ENCODE measurements at regions not wholly inside any gene's neighbourhood (a gene's known extent, or its start where the extent isn't known, plus 50 kb on each side); places are given as distances from the start of the nearest gene placed in this dataset.

- TF ChIP-seq ZBTB7A (IDR thresholded peaks at IDR 0.05; ENCODE audit: low read depth) (no peak), USF1 (IDR thresholded peaks at IDR 0.05) (no peak), NFIC (IDR thresholded peaks at IDR 0.05) (no peak), YY1 (IDR thresholded peaks at IDR 0.05; ENCODE audit: low read depth) (no peak), CREB1 (IDR thresholded peaks at IDR 0.05; ENCODE audit: low read depth) (no peak)
Observed at GRCh38 chr2:160911258-160911657, 249.0 kb upstream of the TANK start.

- no peak for TF ChIP-seq TEAD4 (IDR thresholded peaks at IDR 0.05)
- TF ChIP-seq USF1 (IDR thresholded peaks at IDR 0.05), result no peak
- TF ChIP-seq MAX (IDR thresholded peaks at IDR 0.05), result no peak
- TF ChIP-seq CEBPB (IDR thresholded peaks at IDR 0.05), result no peak
- TF ChIP-seq CREB1 (IDR thresholded peaks at IDR 0.05; ENCODE audit: low read depth), result no peak
- no peak for TF ChIP-seq ZBTB7A (IDR thresholded peaks at IDR 0.05; ENCODE audit: low read depth)
- no peak for TF ChIP-seq EGR1 (IDR thresholded peaks at IDR 0.05)
- no peak for TF ChIP-seq TAF1 (IDR thresholded peaks at IDR 0.05; ENCODE audit: low read depth)
- TF ChIP-seq EP300 (IDR thresholded peaks at IDR 0.05; ENCODE audit: borderline replicate concordance), result no peak
- no peak for TF ChIP-seq TCF12 (IDR thresholded peaks at IDR 0.05; ENCODE audit: low read depth)
- no peak for TF ChIP-seq REST (IDR thresholded peaks at IDR 0.05; ENCODE audit: low read depth)
- no peak for TF ChIP-seq FOXM1 (IDR thresholded peaks at IDR 0.05; ENCODE audit: borderline replicate concordance, low read depth)
- no peak for TF ChIP-seq RAD21 (IDR thresholded peaks at IDR 0.05; ENCODE audit: low read depth)
- no peak for TF ChIP-seq NFIC (IDR thresholded peaks at IDR 0.05)
- no peak for TF ChIP-seq YY1 (IDR thresholded peaks at IDR 0.05; ENCODE audit: low read depth)
Observed at GRCh38 chr2:160912276-160912675, 248.0 kb upstream of the TANK start.

GRCh38 chr2:160913323-160913722 is 246.9 kb upstream of the TANK start:
- TF ChIP-seq CREB1 (IDR thresholded peaks at IDR 0.05; ENCODE audit: low read depth) (no peak), ZBTB7A (IDR thresholded peaks at IDR 0.05; ENCODE audit: low read depth) (no peak), TEAD4 (IDR thresholded peaks at IDR 0.05) (no peak), CEBPB (IDR thresholded peaks at IDR 0.05) (no peak), NFIC (IDR thresholded peaks at IDR 0.05) (no peak), TCF12 (IDR thresholded peaks at IDR 0.05; ENCODE audit: low read depth) (no peak), RAD21 (IDR thresholded peaks at IDR 0.05; ENCODE audit: low read depth) (no peak), EGR1 (IDR thresholded peaks at IDR 0.05) (no peak), USF1 (IDR thresholded peaks at IDR 0.05) (no peak), MAX (IDR thresholded peaks at IDR 0.05) (no peak), EP300 (IDR thresholded peaks at IDR 0.05; ENCODE audit: borderline replicate concordance) (no peak), TAF1 (IDR thresholded peaks at IDR 0.05; ENCODE audit: low read depth) (no peak), REST (IDR thresholded peaks at IDR 0.05; ENCODE audit: low read depth) (no peak), YY1 (IDR thresholded peaks at IDR 0.05; ENCODE audit: low read depth) (no peak), FOXM1 (IDR thresholded peaks at IDR 0.05; ENCODE audit: borderline replicate concordance, low read depth) (no peak)

- no peak for TF ChIP-seq MAX (IDR thresholded peaks at IDR 0.05)
- no peak for TF ChIP-seq FOXM1 (IDR thresholded peaks at IDR 0.05; ENCODE audit: borderline replicate concordance, low read depth)
- no peak for TF ChIP-seq ZBTB7A (IDR thresholded peaks at IDR 0.05; ENCODE audit: low read depth)
- no peak for TF ChIP-seq RAD21 (IDR thresholded peaks at IDR 0.05; ENCODE audit: low read depth)
- TF ChIP-seq CEBPB (IDR thresholded peaks at IDR 0.05), result no peak
- TF ChIP-seq YY1 (IDR thresholded peaks at IDR 0.05; ENCODE audit: low read depth), result no peak
- no peak for TF ChIP-seq EGR1 (IDR thresholded peaks at IDR 0.05)
- TF ChIP-seq NFIC (IDR thresholded peaks at IDR 0.05), result no peak
Observed at GRCh38 chr2:160914217-160914616, 246.0 kb upstream of the TANK start.

- TF ChIP-seq YY1 (IDR thresholded peaks at IDR 0.05; ENCODE audit: low read depth), result no peak
Observed at GRCh38 chr2:160916300-160916699, 243.9 kb upstream of the TANK start.

- TF ChIP-seq FOXM1 (IDR thresholded peaks at IDR 0.05; ENCODE audit: borderline replicate concordance, low read depth) (no peak), NFIC (IDR thresholded peaks at IDR 0.05) (no peak), USF1 (IDR thresholded peaks at IDR 0.05) (no peak), RAD21 (IDR thresholded peaks at IDR 0.05; ENCODE audit: low read depth) (no peak), EP300 (IDR thresholded peaks at IDR 0.05; ENCODE audit: borderline replicate concordance) (no peak), CEBPB (IDR thresholded peaks at IDR 0.05) (no peak), YY1 (IDR thresholded peaks at IDR 0.05; ENCODE audit: low read depth) (no peak), ZBTB7A (IDR thresholded peaks at IDR 0.05; ENCODE audit: low read depth) (no peak), TEAD4 (IDR thresholded peaks at IDR 0.05) (no peak), TCF12 (IDR thresholded peaks at IDR 0.05; ENCODE audit: low read depth) (no peak), MAX (IDR thresholded peaks at IDR 0.05) (no peak)
Observed at GRCh38 chr2:160917850-160918249, 242.4 kb upstream of the TANK start.

Data from Ishikawa (cell line).